ENCODE measurements at regions not wholly inside any gene's neighbourhood (a gene's known extent, or its start where the extent isn't known, plus 50 kb on each side); places are given as distances from the start of the nearest gene placed in this dataset.
"Not testable (repeated sequence)": the region's sequence is repeated elsewhere in the genome, so short reads cannot be mapped to it uniquely, and the experiment has no call there.

DNA sequence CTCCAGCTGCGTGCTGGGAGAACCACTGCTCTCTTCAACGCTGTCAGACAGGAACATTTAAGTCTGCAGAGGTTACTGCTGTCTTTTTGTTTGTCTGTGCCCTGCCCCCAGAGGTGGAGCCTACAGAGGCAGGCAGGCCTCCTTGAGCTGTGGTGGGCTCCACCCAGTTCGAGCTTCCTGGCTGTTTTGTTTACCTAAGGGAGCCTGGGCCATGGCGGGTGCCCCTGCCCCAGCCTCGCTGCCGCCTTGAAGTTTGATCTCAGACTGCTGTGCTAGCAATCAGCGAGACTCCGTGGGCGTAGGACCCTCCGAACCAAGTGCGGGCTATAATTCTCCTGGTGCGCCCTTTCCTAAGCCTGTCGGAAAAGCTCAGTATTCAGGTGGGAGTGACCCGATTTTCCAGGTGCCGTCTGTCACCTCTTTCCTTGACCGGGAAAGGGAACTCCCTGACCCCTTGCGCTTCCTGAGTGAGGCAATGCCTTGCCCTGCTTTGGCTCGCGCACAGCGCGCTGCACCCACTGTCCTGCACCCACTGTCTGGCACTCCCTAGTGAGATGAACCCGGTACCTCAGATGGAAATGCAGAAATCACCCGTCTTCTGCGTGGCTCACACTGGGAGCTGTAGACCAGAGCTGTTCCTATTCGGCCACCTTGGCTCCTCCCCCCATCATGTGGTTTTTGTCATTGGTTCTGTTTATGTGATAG lies 130.0 kb downstream of the LEPR start:
- POLR2A ChIA-PET; H3K36me3 Mint-ChIP-seq; H3K4me3 ChIP-seq (ENCODE audit: control insufficient read depth in 1 of 2, extremely low read depth in 1 of 2, low read length in 1 of 2); H3K4me1 Mint-ChIP-seq; H3K36me3 ChIP-seq (ENCODE audit: control insufficient read depth in 2 of 2, extremely low read depth in 1 of 2, insufficient read depth in 1 of 2, low read length in 1 of 2); H3K4me3 Mint-ChIP-seq; H3K27me3 Mint-ChIP-seq; H3K27ac Mint-ChIP-seq; DNase-seq; H3K27me3 ChIP-seq (replicated peaks in 1 of 2; ENCODE audit: control insufficient read depth in 2 of 2, extremely low read depth in 1 of 2, insufficient read depth in 2 of 2, low read length in 1 of 2); ATAC-seq (replicated peaks in 1 of 4); H3K4me1 ChIP-seq (ENCODE audit: control insufficient read depth in 1 of 2, extremely low read depth in 1 of 2, insufficient read depth in 2 of 2, low read length in 2 of 2); H3K9me3 ChIP-seq; H3K27ac ChIP-seq (ENCODE audit: low read length): not testable (repeated sequence)
- WGBS (ENCODE audit: insufficient coverage) = 85% methylated on average over 19 of the region's 25 CpGs
- CTCF ChIA-PET = interaction anchor here in 1 of 2 donors (0.6 kb wide), 1 partner anchor 42 kb away, joined by 5 read pairs; no protein-coding TSS in a partner anchor
- peaks cover 27 to 28% (median 28%) of the 10 kb centered on the region in 3 donors for H3K9me3 Mint-ChIP-seq

DNA sequence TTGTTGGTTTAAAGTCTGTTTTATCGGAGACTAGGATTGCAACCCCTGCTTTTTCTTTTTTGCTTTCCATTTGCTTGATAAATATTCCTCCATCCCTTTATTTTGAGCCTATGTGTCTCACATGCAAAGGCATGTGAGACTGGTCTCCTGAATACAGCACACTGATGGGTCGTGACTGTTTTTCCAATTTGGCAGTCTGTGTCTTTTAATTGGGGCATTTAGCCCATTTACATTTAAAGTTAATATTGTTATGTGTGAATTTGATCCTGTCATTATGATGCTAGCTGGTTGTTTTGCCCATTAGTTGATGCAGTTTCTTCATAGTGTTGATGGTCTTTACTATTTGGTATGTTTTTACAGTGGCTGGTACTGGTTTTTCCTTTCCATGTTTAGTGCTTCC lies 132.0 kb downstream of the LEPR start:
- CTCF ChIA-PET; H3K36me3 Mint-ChIP-seq; H3K27ac ChIP-seq (ENCODE audit: low read length); POLR2A ChIA-PET; H3K4me3 Mint-ChIP-seq; H3K27me3 Mint-ChIP-seq; DNase-seq; H3K9me3 ChIP-seq; H3K27ac Mint-ChIP-seq; ATAC-seq (replicated peaks in 1 of 4); H3K4me1 ChIP-seq (ENCODE audit: control insufficient read depth in 1 of 2, extremely low read depth in 1 of 2, insufficient read depth in 2 of 2, low read length in 2 of 2); H3K4me1 Mint-ChIP-seq; H3K4me3 ChIP-seq (ENCODE audit: control insufficient read depth in 1 of 2, extremely low read depth in 1 of 2, low read length in 1 of 2); H3K36me3 ChIP-seq (ENCODE audit: control insufficient read depth in 2 of 2, extremely low read depth in 1 of 2, insufficient read depth in 1 of 2, low read length in 1 of 2); H3K27me3 ChIP-seq (replicated peaks in 1 of 2; ENCODE audit: control insufficient read depth in 2 of 2, extremely low read depth in 1 of 2, insufficient read depth in 2 of 2, low read length in 1 of 2): not testable (repeated sequence)
- H3K9me3 Mint-ChIP-seq = peaks cover 27 to 35% (median 31%) of the 10 kb centered on the region in 3 donors
- WGBS (ENCODE audit: insufficient coverage) = no CpG with 5 or more reads among the region's 2 CpGs

DNA sequence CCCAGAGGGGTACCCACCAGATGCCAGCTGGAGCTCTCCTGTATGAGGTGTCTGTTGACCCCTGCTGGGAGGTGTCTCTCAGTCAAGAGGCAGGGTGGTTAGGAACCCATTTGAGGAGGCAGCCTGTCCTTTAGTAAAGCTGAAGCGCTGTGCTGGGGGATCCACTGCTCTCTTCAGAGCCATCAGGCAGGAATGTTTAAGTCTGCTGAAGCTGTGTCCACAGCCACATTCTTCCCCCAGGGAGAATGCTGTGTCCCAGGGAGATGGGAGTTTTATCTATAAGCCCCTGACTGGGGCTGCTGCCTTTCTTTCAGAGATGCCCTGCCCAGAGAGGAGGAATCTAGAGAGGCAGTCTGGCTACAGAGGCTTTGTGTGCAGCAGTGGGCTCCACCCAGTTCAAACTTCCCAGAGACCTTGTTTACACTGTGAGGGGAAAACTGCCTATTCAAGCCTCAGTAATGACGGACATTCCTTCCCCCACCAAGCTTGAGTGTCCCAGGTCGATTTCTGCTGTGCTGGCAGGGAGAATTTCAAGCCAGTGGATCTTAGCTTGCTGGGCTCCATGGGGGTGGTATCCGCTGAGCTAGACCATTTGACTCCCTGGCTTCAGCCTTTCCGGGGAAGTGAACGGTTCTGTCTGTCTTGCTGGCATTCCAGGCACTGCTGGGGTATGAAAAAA lies 133.8 kb downstream of the LEPR start:
- H3K27ac Mint-ChIP-seq; DNase-seq; H3K4me1 ChIP-seq (ENCODE audit: control insufficient read depth in 1 of 2, extremely low read depth in 1 of 2, insufficient read depth in 2 of 2, low read length in 2 of 2); H3K27me3 Mint-ChIP-seq; ATAC-seq (replicated peaks in 1 of 4); H3K36me3 ChIP-seq (ENCODE audit: control insufficient read depth in 2 of 2, extremely low read depth in 1 of 2, insufficient read depth in 1 of 2, low read length in 1 of 2); H3K9me3 ChIP-seq; H3K36me3 Mint-ChIP-seq; CTCF ChIA-PET; H3K4me1 Mint-ChIP-seq; H3K27ac ChIP-seq (ENCODE audit: low read length); H3K27me3 ChIP-seq (replicated peaks in 1 of 2; ENCODE audit: control insufficient read depth in 2 of 2, extremely low read depth in 1 of 2, insufficient read depth in 2 of 2, low read length in 1 of 2); H3K4me3 Mint-ChIP-seq; H3K4me3 ChIP-seq (ENCODE audit: control insufficient read depth in 1 of 2, extremely low read depth in 1 of 2, low read length in 1 of 2); POLR2A ChIA-PET: not testable (repeated sequence)
- 73% methylated on average over 5 of the region's 6 CpGs for WGBS (ENCODE audit: insufficient coverage)
- H3K9me3 Mint-ChIP-seq = peaks cover 23 to 41% (median 31%) of the 10 kb centered on the region in 3 donors

DNA sequence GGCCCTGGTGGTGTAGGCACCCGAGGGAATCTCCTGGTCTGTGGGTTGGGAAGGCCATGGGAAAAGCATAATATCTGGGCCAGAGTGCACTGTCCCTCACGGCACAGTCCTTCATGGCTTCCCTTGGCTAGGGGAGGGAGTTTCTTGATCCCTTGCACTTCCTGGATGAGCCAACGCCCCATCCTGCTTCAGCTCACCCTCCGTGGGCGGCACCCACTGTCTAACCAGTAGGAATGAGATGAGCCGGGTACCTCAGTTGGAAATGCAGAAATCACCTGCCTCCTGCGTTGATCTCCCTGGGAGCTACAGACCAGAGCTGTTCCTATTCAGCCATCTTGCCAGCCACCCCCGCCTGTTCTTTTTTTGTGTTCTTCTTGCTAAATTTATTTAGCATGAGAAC lies 134.4 kb downstream of the LEPR start:
- Mint-ChIP-seq H3K4me1 (no peaks in the 10 kb centered on the region), H3K27me3 (no peaks in the 10 kb centered on the region), H3K4me3 (no peak overlapping the region), H3K27ac (no peak overlapping the region), H3K36me3 (no peaks in the 10 kb centered on the region), H3K9me3 (peaks cover 23 to 41% (median 31%) of the 10 kb centered on the region in 3 donors)
- Histone ChIP-seq H3K27me3 (replicated peaks in 1 of 2; ENCODE audit: control insufficient read depth in 2 of 2, extremely low read depth in 1 of 2, insufficient read depth in 2 of 2, low read length in 1 of 2) (peaks cover 0 to 4% of the 10 kb centered on the region in 2 experiments), H3K36me3 (ENCODE audit: control insufficient read depth in 2 of 2, extremely low read depth in 1 of 2, insufficient read depth in 1 of 2, low read length in 1 of 2) (no peaks in the 10 kb centered on the region), H3K4me1 (ENCODE audit: control insufficient read depth in 1 of 2, extremely low read depth in 1 of 2, insufficient read depth in 2 of 2, low read length in 2 of 2) (no peaks in the 10 kb centered on the region), H3K4me3 (ENCODE audit: control insufficient read depth in 1 of 2, extremely low read depth in 1 of 2, low read length in 1 of 2) (no peak overlapping the region), H3K9me3 (no peaks in the 10 kb centered on the region), H3K27ac (ENCODE audit: low read length) (no peak overlapping the region)
- ATAC-seq (replicated peaks in 1 of 4) = no peak
- 87% methylated on average over 6 of the region's 8 CpGs for WGBS (ENCODE audit: insufficient coverage)
- ChIA-PET POLR2A (no interaction called here), CTCF (no interaction called here)
- DNase-seq = no peak

DNA sequence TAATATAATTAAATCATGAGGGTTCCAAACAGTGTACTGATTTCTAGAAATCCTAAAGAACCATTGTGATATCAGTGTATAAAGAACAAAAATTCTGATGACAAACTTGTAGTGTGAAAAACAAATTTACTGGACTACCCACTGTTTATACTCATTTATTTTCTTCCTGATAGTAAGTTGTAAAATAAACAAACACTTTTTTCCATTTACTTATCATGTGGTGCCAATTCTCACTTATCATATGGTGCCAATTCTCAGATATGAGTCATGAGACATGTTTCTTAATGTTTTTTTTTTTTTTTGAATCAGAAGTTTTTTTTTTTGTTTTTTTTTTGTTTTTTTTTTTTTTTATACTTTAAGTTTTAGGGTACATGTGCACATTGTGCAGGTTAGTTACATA lies 137.7 kb downstream of the LEPR start:
- H3K4me1 Mint-ChIP-seq = no peaks in the 10 kb centered on the region
- CTCF ChIA-PET = no interaction called here
- no peak overlapping the region for H3K27ac Mint-ChIP-seq
- H3K4me1 ChIP-seq (ENCODE audit: control insufficient read depth in 1 of 2, extremely low read depth in 1 of 2, insufficient read depth in 2 of 2, low read length in 2 of 2) = no peaks in the 10 kb centered on the region
- POLR2A ChIA-PET = no interaction called here
- no peaks in the 10 kb centered on the region for H3K36me3 Mint-ChIP-seq
- H3K27me3 ChIP-seq (replicated peaks in 1 of 2; ENCODE audit: control insufficient read depth in 2 of 2, extremely low read depth in 1 of 2, insufficient read depth in 2 of 2, low read length in 1 of 2) = peaks cover 0 to 4% of the 10 kb centered on the region in 2 experiments
- H3K4me3 Mint-ChIP-seq = no peak overlapping the region
- peaks cover 4 to 16% (median 6%) of the 10 kb centered on the region in 3 donors for H3K9me3 Mint-ChIP-seq
- H3K4me3 ChIP-seq (ENCODE audit: control insufficient read depth in 1 of 2, extremely low read depth in 1 of 2, low read length in 1 of 2) = no peak overlapping the region
- no peaks in the 10 kb centered on the region for H3K27me3 Mint-ChIP-seq
- DNase-seq = no peak
- no peaks in the 10 kb centered on the region for H3K9me3 ChIP-seq
- no peak for ATAC-seq (replicated peaks in 1 of 4)
- H3K36me3 ChIP-seq (ENCODE audit: control insufficient read depth in 2 of 2, extremely low read depth in 1 of 2, insufficient read depth in 1 of 2, low read length in 1 of 2) = no peaks in the 10 kb centered on the region
- no peak overlapping the region for H3K27ac ChIP-seq (ENCODE audit: low read length)

DNA sequence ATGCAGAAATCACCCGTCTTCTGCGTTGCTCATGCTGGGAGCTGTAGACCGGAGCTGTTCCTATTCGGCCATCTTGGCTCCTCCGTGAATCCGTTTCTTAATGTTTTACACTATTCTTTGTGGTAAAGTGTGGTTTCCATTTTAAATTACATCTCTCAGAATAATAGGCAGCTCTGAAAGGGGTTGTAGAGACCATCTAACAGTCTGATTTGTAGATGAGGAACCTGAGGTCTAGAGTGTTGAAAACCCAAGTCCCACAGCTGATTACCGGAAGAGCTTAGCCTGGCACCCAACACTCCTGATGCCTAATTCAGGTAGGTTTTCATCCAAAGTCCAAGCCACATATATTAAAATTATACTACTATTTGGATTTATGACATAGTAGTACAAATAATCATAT lies 144.0 kb downstream of the LEPR start:
- H3K9me3 ChIP-seq = no peaks in the 10 kb centered on the region
- no peak overlapping the region for H3K27ac ChIP-seq (ENCODE audit: low read length)
- ChIA-PET CTCF (no interaction called here), POLR2A (interaction anchor here in 1 of 2 donors (0.6 kb wide), 1 partner anchor 254 kb away, joined by 3 read pairs; no protein-coding TSS in a partner anchor)
- DNase-seq (no peak), ATAC-seq (replicated peaks in 1 of 4) (no peak)
- Mint-ChIP-seq H3K27ac (no peak overlapping the region), H3K27me3 (no peaks in the 10 kb centered on the region), H3K4me3 (no peak overlapping the region), H3K4me1 (no peaks in the 10 kb centered on the region), H3K36me3 (peaks cover 12% of the 10 kb centered on the region), H3K9me3 (peaks cover 5 to 11% (median 5%) of the 10 kb centered on the region in 3 donors)
- WGBS (ENCODE audit: insufficient coverage) = no CpG with 5 or more reads among the region's 7 CpGs
- H3K4me1 ChIP-seq (ENCODE audit: control insufficient read depth in 1 of 2, extremely low read depth in 1 of 2, insufficient read depth in 2 of 2, low read length in 2 of 2) = no peaks in the 10 kb centered on the region
- H3K27me3 ChIP-seq (replicated peaks in 1 of 2; ENCODE audit: control insufficient read depth in 2 of 2, extremely low read depth in 1 of 2, insufficient read depth in 2 of 2, low read length in 1 of 2) = no peaks in the 10 kb centered on the region
- H3K36me3 ChIP-seq (ENCODE audit: control insufficient read depth in 2 of 2, extremely low read depth in 1 of 2, insufficient read depth in 1 of 2, low read length in 1 of 2) = no peaks in the 10 kb centered on the region
- H3K4me3 ChIP-seq (ENCODE audit: control insufficient read depth in 1 of 2, extremely low read depth in 1 of 2, low read length in 1 of 2) = no peak overlapping the region
